ENCODE measurements at regions not wholly inside any gene's neighbourhood (a gene's known extent, or its start where the extent isn't known, plus 50 kb on each side); places are given as distances from the start of the nearest gene placed in this dataset.

GRCh38 chr2:62334009-62334408 lies 138.1 kb downstream of the B3GNT2 start:
- H3K4me3 ChIP-seq (replicated peaks; ENCODE audit: low read depth, low read length), result no peak overlapping the region
- no peak for TF ChIP-seq CTCF (IDR thresholded peaks at IDR 0.05; ENCODE audit: low read depth, low read length, missing control alignments)
- DNase-seq (ENCODE audit: extremely low read depth, low read depth), result no peak

- TF ChIP-seq CTCF (IDR thresholded peaks at IDR 0.05; ENCODE audit: low read depth, low read length, missing control alignments), result no peak
Observed at GRCh38 chr2:62330959-62331358, 135.0 kb downstream of the B3GNT2 start.

GRCh38 chr2:62329797-62330196 lies 133.9 kb downstream of the B3GNT2 start:
- H3K4me3 ChIP-seq (replicated peaks; ENCODE audit: low read depth, low read length), result no peak overlapping the region
- TF ChIP-seq CTCF (IDR thresholded peaks at IDR 0.05; ENCODE audit: low read depth, low read length, missing control alignments), result no peak
- no peak for DNase-seq (ENCODE audit: extremely low read depth, low read depth)

More at GRCh38 chr2:62330959-62331358, 135.0 kb downstream of the B3GNT2 start:
- DNase-seq (ENCODE audit: extremely low read depth, low read depth), result no peak
- no peak overlapping the region for H3K4me3 ChIP-seq (replicated peaks; ENCODE audit: low read depth, low read length)

GRCh38 chr2:62326735-62327134 lies 130.8 kb downstream of the B3GNT2 start:
- TF ChIP-seq CTCF (IDR thresholded peaks at IDR 0.05; ENCODE audit: low read depth, low read length, missing control alignments), result no peak
- no peak for DNase-seq (ENCODE audit: extremely low read depth, low read depth)
- no peak overlapping the region for H3K4me3 ChIP-seq (replicated peaks; ENCODE audit: low read depth, low read length)

GRCh38 chr2:62325398-62325797 lies 129.5 kb downstream of the B3GNT2 start:
- no peak for TF ChIP-seq CTCF (IDR thresholded peaks at IDR 0.05; ENCODE audit: low read depth, low read length, missing control alignments)
- H3K4me3 ChIP-seq (replicated peaks; ENCODE audit: low read depth, low read length), result no peak overlapping the region
- no peak for DNase-seq (ENCODE audit: extremely low read depth, low read depth)

GRCh38 chr2:62321380-62322289 lies 125.7 kb downstream of the B3GNT2 start:
- H3K4me3 ChIP-seq (replicated peaks; ENCODE audit: low read depth, low read length), result no peak overlapping the region
- DNase-seq (ENCODE audit: extremely low read depth, low read depth), result no peak
- no peak for TF ChIP-seq CTCF (IDR thresholded peaks at IDR 0.05; ENCODE audit: low read depth, low read length, missing control alignments)

Measured in HFF-Myc (cell line).